HepG2 (cell line): ENCODE measurements at regions not wholly inside any gene's neighbourhood (a gene's known extent, or its start where the extent isn't known, plus 50 kb on each side); places are given as distances from the start of the nearest gene placed in this dataset.

Source experiments
- ATAC-seq: fragments of 200-7000 bp; cut with Tn5 transposase; 3 replicates; pipeline ENCODE4 v1.9.1; 2020; ENCODE audit warnings: mild to moderate bottlenecking, moderate library complexity
- BruUV-seq: library from RNA; stranded (reverse); fragments of 400-500 nt; replicated peaks from 2 replicates; lab custom pipeline; 2021; lab: Mats Ljungman, UMichigan
- CTCF ChIA-PET: fragments of 300-600 bp; formaldehyde crosslinking; extraction: SDS; loops from one replicate; lab custom pipeline; 2021; ENCODE audit warnings: low total read pairs, inconsistent platforms, low intra/inter-chr PET ratio; lab: Yijun Ruan, JAX
- POLR2A ChIA-PET: fragments of 350-600 bp; sonication (Branson Sonifier 250); formaldehyde crosslinking; loops from one replicate; lab custom pipeline; 2020; ENCODE audit warnings: antibody characterized with exemption, inconsistent platforms; lab: Yijun Ruan, JAX
- DNase-seq: peaks from one replicate; pipeline ENCODE4 v3.0.0-alpha.2; 2015; ENCODE audit warnings: low spot score
- FAIRE-seq: peaks from 3 replicates; lab custom pipeline; 2011; peaks lifted over from hg19 to GRCh38; lab: Jason Lieb, UNC
- H2AFZ ChIP-seq: one replicate; pipeline ENCODE4 v1.6.1; 2011; ENCODE audit warnings: low read length, inconsistent platforms
- H3K27ac ChIP-seq: fragments of 300-600 bp; 3 replicates; pipeline ENCODE4 v1.8.0; 2011; ENCODE audit warnings: mixed run types, mild to moderate bottlenecking, mixed read lengths, low read length, inconsistent platforms; ENCODE audit not compliant: insufficient read depth; ENCODE audit errors: extremely low read length
- H3K27me3 ChIP-seq, 2 experiments: fragments of 200-600 bp in 1 of 2; 2 replicates in 1 of 2; 3 replicates in 1 of 2; pipeline versions ENCODE4 v1.6.0 to v1.8.0; 2011; ENCODE audit warnings: low read length in 2 of 2, mild to moderate bottlenecking in 2 of 2, moderate library complexity in 2 of 2, inconsistent platforms in 1 of 2; ENCODE audit not compliant: insufficient read depth in 2 of 2, control insufficient read depth in 1 of 2
- H3K36me3 ChIP-seq, 2 experiments: fragments of 200-600 bp in 1 of 2; replicated peaks in 1 of 2; 2 replicates in 1 of 2; 3 replicates in 1 of 2; pipeline versions ENCODE4 v1.5.1 to v1.8.0; 2011; ENCODE audit warnings: low read length in 2 of 2, inconsistent platforms in 1 of 2; ENCODE audit not compliant: insufficient read depth in 2 of 2, control insufficient read depth in 1 of 2
- H3K4me1 ChIP-seq: 2 replicates; pipeline ENCODE4 v1.5.1; 2012; ENCODE audit warnings: low read length, inconsistent platforms; ENCODE audit not compliant: insufficient read depth
- H3K4me2 ChIP-seq: 2 replicates; pipeline ENCODE4 v1.6.0; 2011; ENCODE audit warnings: low read depth, low read length, inconsistent platforms
- H3K4me3 ChIP-seq, 3 experiments: fragments of 200-600 bp in 1 of 3; sonication (generic), shearing (Covaris generic) in 1 of 3; replicated peaks in 1 of 3; 2 replicates each; pipeline ENCODE4 v1.5.1; 2011 to 2016; ENCODE audit warnings: low read length in 3 of 3, inconsistent platforms in 2 of 3, low read depth in 2 of 3, mild to moderate bottlenecking in 2 of 3, control low read depth in 1 of 3, mixed read lengths in 1 of 3; ENCODE audit not compliant: insufficient read depth in 1 of 3
- H3K79me2 ChIP-seq: one replicate; pipeline ENCODE4 v1.6.1; 2011; ENCODE audit warnings: low read length, inconsistent platforms; ENCODE audit not compliant: insufficient read depth
- H3K9ac ChIP-seq: 2 replicates; pipeline ENCODE4 v1.6.0; 2011; ENCODE audit warnings: mild to moderate bottlenecking, low read depth, low read length, inconsistent platforms; ENCODE audit not compliant: insufficient read depth
- H3K9me3 ChIP-seq: 2 replicates; pipeline ENCODE4 v1.5.1; 2012; ENCODE audit warnings: mild to moderate bottlenecking, low read length
- H4K20me1 ChIP-seq: 2 replicates; pipeline ENCODE4 v1.6.0; 2011; ENCODE audit warnings: inconsistent platforms, mild to moderate bottlenecking, low read length, moderate library complexity; ENCODE audit not compliant: insufficient read depth
- GPN1 ChIP-seq: sonication (generic); formaldehyde crosslinking; IDR thresholded peaks from 2 replicates; pipeline ENCODE4 v1.5.1; 2020; ENCODE audit warnings: missing genetic modification reagents, borderline replicate concordance
- KDM6A ChIP-seq: IDR thresholded peaks from 2 replicates; pipeline ENCODE4 v1.6.1; 2016; ENCODE audit warnings: low read depth
- NAIF1 ChIP-seq: sonication (generic); formaldehyde crosslinking; IDR thresholded peaks from 2 replicates; pipeline ENCODE4 v1.5.0; 2020; ENCODE audit warnings: mild to moderate bottlenecking, missing genetic modification reagents, borderline replicate concordance
- NCOA5 ChIP-seq: sonication (generic); formaldehyde crosslinking; IDR thresholded peaks from 2 replicates; pipeline ENCODE4 v1.4.0; 2020; ENCODE audit warnings: missing genetic modification reagents
- NFE2L1 ChIP-seq: sonication (generic); formaldehyde crosslinking; IDR thresholded peaks from 2 replicates; pipeline ENCODE4 v1.4.0; 2020; ENCODE audit warnings: missing genetic modification reagents, mild to moderate bottlenecking, borderline replicate concordance
- PCBP1 ChIP-seq: fragments of 200-400 bp; formaldehyde crosslinking; IDR thresholded peaks from 2 replicates; pipeline ENCODE4 v1.6.1; 2017; ENCODE audit warnings: mild to moderate bottlenecking, low read depth, low read length, borderline replicate concordance
- PPARG ChIP-seq: conservative IDR thresholded peaks from 2 replicates; pipeline ENCODE4 v1.6.1; 2016; ENCODE audit warnings: missing biosample characterization, missing genetic modification reagents
- SIN3A ChIP-seq: IDR thresholded peaks from 2 replicates; pipeline ENCODE4 v1.6.1; 2011; ENCODE audit warnings: low read depth, mild to moderate bottlenecking, control low read depth, low read length, borderline replicate concordance
- ZNF180 ChIP-seq: sonication (generic); formaldehyde crosslinking; IDR thresholded peaks from 2 replicates; pipeline ENCODE4 v1.4.0; 2020; ENCODE audit warnings: low read depth, missing genetic modification reagents, borderline replicate concordance
- ZNF569 ChIP-seq: sonication (generic); formaldehyde crosslinking; IDR thresholded peaks from 2 replicates; pipeline ENCODE4 v1.5.0; 2020; ENCODE audit warnings: mild to moderate bottlenecking, missing genetic modification reagents, moderate library complexity, borderline replicate concordance
- WGBS: methylation state at CpG from one replicate; pipeline ENCODE4 v1.1.6; 2017; ENCODE audit warnings: low lambda C conversion rate; 5-methylcytosine and 5-hydroxymethylcytosine counted together
- in situ Hi-C: cut with HindIII; loops from 2 replicates; pipeline ENCODE4 v1.10.0; 2017; ENCODE audit warnings: low pct_unique_long_range_greater_than_20kb; ENCODE audit not compliant: extremely low pct_ligation_motif_present
- intact Hi-C: fragments of 100-400 bp; cut with micrococcal nuclease; formaldehyde crosslinking; loops from one replicate; pipeline ENCODE4 v1.10.0; 2022; ENCODE audit not compliant: unreplicated experiment
- TF ChIP-seq, protein P1 (sequence below): sonication (generic); formaldehyde crosslinking; IDR thresholded peaks from 2 replicates; pipeline ENCODE4 v1.8.1; 2023; ENCODE audit warnings: mild to moderate bottlenecking, missing genetic modification reagents
- TF ChIP-seq, protein P2 (sequence below): sonication (generic); formaldehyde crosslinking; IDR thresholded peaks from 2 replicates; pipeline ENCODE4; 2020; ENCODE audit warnings: missing genetic modification reagents, mild to moderate bottlenecking, borderline replicate concordance
- TF ChIP-seq, protein P3 (sequence below): sonication (generic); formaldehyde crosslinking; IDR thresholded peaks from 2 replicates; pipeline ENCODE4 v1.4.0; 2020; ENCODE audit warnings: missing genetic modification reagents, borderline replicate concordance
- TF ChIP-seq, protein P4 (sequence below): sonication (generic); formaldehyde crosslinking; IDR thresholded peaks from 2 replicates; pipeline ENCODE4 v1.9.0; 2021; ENCODE audit warnings: missing genetic modification reagents, borderline replicate concordance
- TF ChIP-seq, protein P5 (sequence below): sonication (generic); formaldehyde crosslinking; IDR thresholded peaks from 2 replicates; pipeline ENCODE4 v1.5.0; 2020; ENCODE audit warnings: missing genetic modification reagents

DNA sequence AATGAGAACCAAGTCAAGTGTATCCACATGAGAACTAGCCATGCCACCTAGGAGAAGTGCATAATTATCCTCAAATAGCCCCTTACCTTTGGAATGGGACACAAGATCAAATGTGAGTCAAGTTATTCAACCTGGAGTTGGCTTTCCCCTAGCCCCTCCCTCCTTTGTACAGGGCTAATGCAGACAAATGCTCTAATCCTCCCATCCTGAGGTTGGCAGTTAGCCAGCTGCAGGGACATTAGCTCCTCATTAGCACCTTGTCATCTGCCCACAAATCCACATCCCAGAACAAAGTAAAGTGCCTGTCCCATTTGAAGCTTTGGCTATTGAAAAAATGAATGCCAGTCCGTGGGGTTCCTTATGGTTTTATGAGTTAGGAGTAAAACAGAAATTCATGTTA lies 294.1 kb upstream of the FANCL start:
- Histone ChIP-seq H3K4me1 (no peaks in the 10 kb centered on the region), H4K20me1 (no peaks in the 10 kb centered on the region), H3K36me3 (no peaks in the 10 kb centered on the region), H3K79me2 (no peaks in the 10 kb centered on the region), H3K9me3 (no peaks in the 10 kb centered on the region), H3K27ac (no peak overlapping the region), H3K27me3 (no peaks in the 10 kb centered on the region; a peak in 1 of 5 replicates), H2AFZ (no peak overlapping the region), H3K9ac (no peak overlapping the region), H3K4me3 (no peak overlapping the region), H3K4me2 (no peak overlapping the region)
- in situ Hi-C loops (no loop called here), intact Hi-C loops (no loop called here)
- CTCF ChIA-PET, result no interaction called here
- BruUV-seq, result no TSS peak
- ATAC-seq, result no peak
- no peak for FAIRE-seq
- TF ChIP-seq PPARG (CRISPR knock-in tag) (no peak), KDM6A (CRISPR knock-in tag) (no peak), NAIF1 (CRISPR knock-in tag) (no peak), ZNF180 (no peak), NCOA5 (CRISPR knock-in tag) (no peak), ZNF569 (CRISPR knock-in tag) (no peak), SIN3A (no peak), NFE2L1 (CRISPR knock-in tag) (no peak), PCBP1 (no peak), GPN1 (no peak)
- TF ChIP-seq, protein P1, sequence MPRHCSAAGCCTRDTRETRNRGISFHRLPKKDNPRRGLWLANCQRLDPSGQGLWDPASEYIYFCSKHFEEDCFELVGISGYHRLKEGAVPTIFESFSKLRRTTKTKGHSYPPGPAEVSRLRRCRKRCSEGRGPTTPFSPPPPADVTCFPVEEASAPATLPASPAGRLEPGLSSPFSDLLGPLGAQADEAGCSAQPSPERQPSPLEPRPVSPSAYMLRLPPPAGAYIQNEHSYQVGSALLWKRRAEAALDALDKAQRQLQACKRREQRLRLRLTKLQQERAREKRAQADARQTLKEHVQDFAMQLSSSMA, result no peak
- TF ChIP-seq, protein P2, sequence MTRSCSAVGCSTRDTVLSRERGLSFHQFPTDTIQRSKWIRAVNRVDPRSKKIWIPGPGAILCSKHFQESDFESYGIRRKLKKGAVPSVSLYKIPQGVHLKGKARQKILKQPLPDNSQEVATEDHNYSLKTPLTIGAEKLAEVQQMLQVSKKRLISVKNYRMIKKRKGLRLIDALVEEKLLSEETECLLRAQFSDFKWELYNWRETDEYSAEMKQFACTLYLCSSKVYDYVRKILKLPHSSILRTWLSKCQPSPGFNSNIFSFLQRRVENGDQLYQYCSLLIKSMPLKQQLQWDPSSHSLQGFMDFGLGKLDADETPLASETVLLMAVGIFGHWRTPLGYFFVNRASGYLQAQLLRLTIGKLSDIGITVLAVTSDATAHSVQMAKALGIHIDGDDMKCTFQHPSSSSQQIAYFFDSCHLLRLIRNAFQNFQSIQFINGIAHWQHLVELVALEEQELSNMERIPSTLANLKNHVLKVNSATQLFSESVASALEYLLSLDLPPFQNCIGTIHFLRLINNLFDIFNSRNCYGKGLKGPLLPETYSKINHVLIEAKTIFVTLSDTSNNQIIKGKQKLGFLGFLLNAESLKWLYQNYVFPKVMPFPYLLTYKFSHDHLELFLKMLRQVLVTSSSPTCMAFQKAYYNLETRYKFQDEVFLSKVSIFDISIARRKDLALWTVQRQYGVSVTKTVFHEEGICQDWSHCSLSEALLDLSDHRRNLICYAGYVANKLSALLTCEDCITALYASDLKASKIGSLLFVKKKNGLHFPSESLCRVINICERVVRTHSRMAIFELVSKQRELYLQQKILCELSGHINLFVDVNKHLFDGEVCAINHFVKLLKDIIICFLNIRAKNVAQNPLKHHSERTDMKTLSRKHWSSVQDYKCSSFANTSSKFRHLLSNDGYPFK (CRISPR knock-in tag), result no peak
- TF ChIP-seq, protein P3, sequence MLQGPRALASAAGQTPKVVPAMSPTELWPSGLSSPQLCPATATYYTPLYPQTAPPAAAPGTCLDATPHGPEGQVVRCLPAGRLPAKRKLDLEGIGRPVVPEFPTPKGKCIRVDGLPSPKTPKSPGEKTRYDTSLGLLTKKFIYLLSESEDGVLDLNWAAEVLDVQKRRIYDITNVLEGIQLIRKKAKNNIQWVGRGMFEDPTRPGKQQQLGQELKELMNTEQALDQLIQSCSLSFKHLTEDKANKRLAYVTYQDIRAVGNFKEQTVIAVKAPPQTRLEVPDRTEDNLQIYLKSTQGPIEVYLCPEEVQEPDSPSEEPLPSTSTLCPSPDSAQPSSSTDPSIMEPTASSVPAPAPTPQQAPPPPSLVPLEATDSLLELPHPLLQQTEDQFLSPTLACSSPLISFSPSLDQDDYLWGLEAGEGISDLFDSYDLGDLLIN (CRISPR knock-in tag), result no peak
- TF ChIP-seq, protein P4, sequence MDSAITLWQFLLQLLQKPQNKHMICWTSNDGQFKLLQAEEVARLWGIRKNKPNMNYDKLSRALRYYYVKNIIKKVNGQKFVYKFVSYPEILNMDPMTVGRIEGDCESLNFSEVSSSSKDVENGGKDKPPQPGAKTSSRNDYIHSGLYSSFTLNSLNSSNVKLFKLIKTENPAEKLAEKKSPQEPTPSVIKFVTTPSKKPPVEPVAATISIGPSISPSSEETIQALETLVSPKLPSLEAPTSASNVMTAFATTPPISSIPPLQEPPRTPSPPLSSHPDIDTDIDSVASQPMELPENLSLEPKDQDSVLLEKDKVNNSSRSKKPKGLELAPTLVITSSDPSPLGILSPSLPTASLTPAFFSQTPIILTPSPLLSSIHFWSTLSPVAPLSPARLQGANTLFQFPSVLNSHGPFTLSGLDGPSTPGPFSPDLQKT (CRISPR knock-in tag), result no peak
- TF ChIP-seq, protein P5, sequence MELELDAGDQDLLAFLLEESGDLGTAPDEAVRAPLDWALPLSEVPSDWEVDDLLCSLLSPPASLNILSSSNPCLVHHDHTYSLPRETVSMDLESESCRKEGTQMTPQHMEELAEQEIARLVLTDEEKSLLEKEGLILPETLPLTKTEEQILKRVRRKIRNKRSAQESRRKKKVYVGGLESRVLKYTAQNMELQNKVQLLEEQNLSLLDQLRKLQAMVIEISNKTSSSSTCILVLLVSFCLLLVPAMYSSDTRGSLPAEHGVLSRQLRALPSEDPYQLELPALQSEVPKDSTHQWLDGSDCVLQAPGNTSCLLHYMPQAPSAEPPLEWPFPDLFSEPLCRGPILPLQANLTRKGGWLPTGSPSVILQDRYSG (CRISPR knock-in tag), result no peak
- TF ChIP-seq, all 625 proteins: peak for 0
- POLR2A ChIA-PET, result no interaction called here
- 3% methylated on average over 1 of the region's 1 CpG for WGBS
- DNase-seq, result no peak
